ENCODE measurements at regions not wholly inside any gene's neighbourhood (a gene's known extent, or its start where the extent isn't known, plus 50 kb on each side); places are given as distances from the start of the nearest gene placed in this dataset.

- Histone ChIP-seq H3K9me3 (no peaks in the 10 kb centered on the region), H3K27ac (no peak overlapping the region), H3K4me1 (ENCODE audit: control insufficient read depth in 1 of 2, insufficient read depth in 1 of 2, low read depth in 1 of 2, low read length in 1 of 2) (no peaks in the 10 kb centered on the region), H3K4me3 (ENCODE audit: low read depth in 1 of 2, low read length in 1 of 2) (no peak overlapping the region), H3K27me3 (no peaks in the 10 kb centered on the region), H3K36me3 (no peaks in the 10 kb centered on the region)
- no peak for TF ChIP-seq CTCF (IDR thresholded peaks at IDR 0.05)
Measured at GRCh38 chr21:43267391-43268085, 98.7 kb downstream of the CRYAA start.

GRCh38 chr21:43266534-43266933, 97.7 kb downstream of the CRYAA start:
- Histone ChIP-seq H3K27me3 (no peaks in the 10 kb centered on the region), H3K9me3 (no peaks in the 10 kb centered on the region), H3K4me3 (ENCODE audit: low read depth in 1 of 2, low read length in 1 of 2) (no peak overlapping the region), H3K4me1 (ENCODE audit: control insufficient read depth in 1 of 2, insufficient read depth in 1 of 2, low read depth in 1 of 2, low read length in 1 of 2) (no peaks in the 10 kb centered on the region), H3K27ac (no peak overlapping the region), H3K36me3 (no peaks in the 10 kb centered on the region)
- no peak for TF ChIP-seq CTCF (IDR thresholded peaks at IDR 0.05)

- Histone ChIP-seq H3K27me3 (no peaks in the 10 kb centered on the region), H3K27ac (no peak overlapping the region), H3K4me3 (ENCODE audit: low read depth in 1 of 2, low read length in 1 of 2) (no peak overlapping the region), H3K36me3 (no peaks in the 10 kb centered on the region), H3K9me3 (no peaks in the 10 kb centered on the region), H3K4me1 (ENCODE audit: control insufficient read depth in 1 of 2, insufficient read depth in 1 of 2, low read depth in 1 of 2, low read length in 1 of 2) (no peaks in the 10 kb centered on the region)
- TF ChIP-seq CTCF (IDR thresholded peaks at IDR 0.05): no peak
Measured at GRCh38 chr21:43262427-43262826, 93.6 kb downstream of the CRYAA start.

Data from neutrophil (primary cell).